Posterior vena cava (tissue), 2 donors: ENCODE measurements at regions not wholly inside any gene's neighbourhood (a gene's known extent, or its start where the extent isn't known, plus 50 kb on each side); places are given as distances from the start of the nearest gene placed in this dataset.
"Not testable (repeated sequence)": the region's sequence is repeated elsewhere in the genome, so short reads cannot be mapped to it uniquely, and the experiment has no call there.

Experiments used
- DNase-seq: peaks from one replicate; pipeline ENCODE4 v3.0.0-alpha.2; 2020; ENCODE audit warnings: low spot score
- intact Hi-C, 2 donors: fragments of 100-400 bp; cut with DNase I; formaldehyde crosslinking; loops; one replicate each; pipeline versions ENCODE4 v1.14.1 to v1.14.2; 2022 to 2023
- donor health status: DM: yes; HTN: yes; CAD: no.
- donor health status: DM: yes; HTN: yes; CAD: no.

GRCh38 chr6:121627761-121628160, 192.3 kb downstream of the GJA1 start:
- DNase-seq, result no peak
- intact Hi-C loops, result no loop called here

DNA sequence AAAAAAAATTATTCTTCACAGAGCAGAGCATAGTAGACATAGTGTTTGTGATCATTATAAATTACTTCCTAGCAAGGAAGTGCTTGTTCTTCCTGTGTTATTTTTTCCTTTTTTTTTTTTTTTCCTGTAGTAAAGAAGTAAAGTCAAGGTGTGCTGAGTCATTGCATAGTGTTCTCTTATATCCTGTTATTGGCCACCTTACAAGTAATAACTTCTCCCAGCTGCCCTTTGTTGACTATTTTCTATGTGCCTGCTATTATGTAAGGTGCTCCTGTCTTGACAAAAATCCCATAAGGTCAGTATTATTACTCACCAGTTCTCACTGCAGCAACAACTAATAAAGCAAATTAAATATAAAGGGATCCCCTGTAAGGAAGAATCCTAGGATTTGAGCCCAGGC, 195.3 kb downstream of the GJA1 start:
- intact Hi-C loops, result no loop called here
- DNase-seq, result no peak

- DNase-seq, intact Hi-C loops: not testable (repeated sequence)
Measured at GRCh38 chr6:121631752-121632151, 196.3 kb downstream of the GJA1 start.

DNA sequence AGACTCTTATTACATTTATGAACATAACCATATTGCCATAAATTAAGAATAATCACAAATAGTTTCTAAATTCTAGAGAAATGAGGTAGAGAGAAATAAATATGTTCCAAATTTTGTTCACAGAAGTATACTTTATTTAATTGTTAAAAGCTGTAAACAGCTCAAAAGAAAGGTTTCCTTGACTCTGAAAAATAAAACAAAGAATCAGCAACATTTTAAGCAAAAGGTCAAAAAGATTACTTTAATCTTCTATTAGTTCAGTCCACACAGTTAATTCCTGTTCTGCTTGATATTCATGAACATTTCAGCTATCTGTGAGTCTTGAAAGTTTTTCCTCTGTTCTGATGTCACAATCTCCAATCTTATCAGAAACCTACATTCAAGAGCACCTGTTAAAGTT, 197.9 kb downstream of the GJA1 start:
- intact Hi-C loops, result no loop called here

DNA sequence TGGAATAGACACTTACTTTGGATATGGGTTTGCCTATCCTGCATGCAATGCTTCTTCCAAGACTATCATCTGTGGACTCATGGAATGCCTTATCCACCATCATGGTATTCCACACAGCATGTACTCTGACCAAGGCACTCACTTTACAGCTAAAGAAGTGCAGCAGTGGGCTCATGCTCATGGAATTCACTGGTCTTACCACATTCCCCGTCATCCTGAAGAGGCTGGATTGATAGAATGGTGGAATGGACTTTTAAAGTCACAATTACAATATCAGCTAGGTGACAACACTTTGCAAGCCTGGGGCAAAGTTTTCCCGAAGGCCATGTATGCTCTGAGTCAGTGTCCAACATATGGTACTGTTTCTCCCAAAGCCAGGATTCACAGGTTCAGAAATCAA, 199.1 kb downstream of the GJA1 start:
- intact Hi-C loops, DNase-seq: not testable (repeated sequence)

More for the DNA sequence above, 197.9 kb downstream of the GJA1 start:
- no peak for DNase-seq

- no peak for DNase-seq
- intact Hi-C loops, result no loop called here
Measured at GRCh38 chr6:121635355-121635754, 199.9 kb downstream of the GJA1 start.

DNA sequence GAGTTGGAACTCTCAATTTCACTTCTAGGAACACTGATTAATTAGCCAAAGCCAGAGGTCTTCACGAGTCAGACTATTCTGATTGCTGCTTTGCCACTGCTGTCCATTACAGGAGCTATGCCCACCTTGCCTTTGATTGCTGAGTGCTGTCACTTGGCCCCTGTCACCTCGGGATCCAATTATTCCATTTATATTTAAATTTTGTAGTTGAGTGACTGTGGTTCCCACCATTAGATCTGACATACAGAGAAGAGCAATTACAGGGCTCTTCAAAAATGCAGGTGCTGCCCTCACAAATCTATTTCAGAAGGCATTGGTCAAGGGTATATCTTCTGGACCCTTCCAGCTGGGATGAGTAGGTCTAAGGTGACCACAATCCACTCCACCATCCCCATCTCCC, 200.8 kb downstream of the GJA1 start:
- intact Hi-C loops, DNase-seq: not testable (repeated sequence)

- DNase-seq, result no peak
- intact Hi-C loops, result no loop called here
Measured at GRCh38 chr6:121639021-121639420, 203.6 kb downstream of the GJA1 start.

DNA sequence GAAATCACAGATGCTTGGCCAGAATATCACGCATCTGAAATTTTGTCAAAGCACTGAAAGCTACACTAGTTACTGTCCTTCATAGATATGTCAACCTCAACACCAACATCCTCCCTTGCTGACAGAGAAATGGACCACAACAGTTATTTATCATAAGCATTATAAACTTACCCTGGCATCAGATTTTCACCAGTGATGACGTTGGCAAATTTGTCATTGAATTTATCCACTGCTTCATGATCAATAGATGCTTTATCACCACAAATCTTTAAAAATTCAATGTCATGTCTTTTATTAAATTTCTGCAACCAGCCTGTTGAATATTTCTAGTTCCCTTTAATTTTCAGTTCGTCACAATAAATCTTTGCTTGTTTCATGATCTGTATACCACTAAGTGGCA, 205.7 kb downstream of the GJA1 start:
- intact Hi-C loops, result no loop called here
- DNase-seq, result no peak

GRCh38 chr6:121645100-121645745, 209.8 kb downstream of the GJA1 start:
- DNase-seq, result no peak
- intact Hi-C loops, result no loop called here

- intact Hi-C loops, result no loop called here
- no peak for DNase-seq
Measured at GRCh38 chr6:121647905-121648304, 212.5 kb downstream of the GJA1 start.

- DNase-seq, result no peak
- intact Hi-C loops, result no loop called here
Measured at GRCh38 chr6:121649951-121650350, 214.5 kb downstream of the GJA1 start.

DNA sequence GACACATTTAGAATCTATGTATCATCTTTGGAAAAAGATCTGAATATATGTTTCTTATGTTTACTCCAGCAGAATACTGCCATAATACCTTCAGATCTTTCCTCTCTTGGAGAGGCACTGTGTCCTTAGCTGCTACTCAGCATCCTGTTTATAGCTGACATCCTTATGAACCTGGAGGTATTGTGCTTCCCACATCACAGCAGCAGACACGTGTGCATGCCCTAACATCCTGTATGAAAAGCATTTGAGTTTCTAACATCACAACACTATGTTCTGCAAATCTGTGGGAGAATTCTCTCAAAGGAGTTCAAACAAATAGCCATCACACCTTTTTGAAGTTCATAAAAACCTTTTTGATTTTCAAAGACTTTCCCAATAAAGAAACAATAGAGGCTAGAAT, 216.0 kb downstream of the GJA1 start:
- intact Hi-C loops, result no loop called here
- no peak for DNase-seq

- DNase-seq, result no peak
- intact Hi-C loops, result no loop called here
Measured at GRCh38 chr6:121652223-121652622, 216.8 kb downstream of the GJA1 start.

GRCh38 chr6:121652726-121653623, 217.5 kb downstream of the GJA1 start:
- intact Hi-C loops, result no loop called here
- no peak for DNase-seq

DNA sequence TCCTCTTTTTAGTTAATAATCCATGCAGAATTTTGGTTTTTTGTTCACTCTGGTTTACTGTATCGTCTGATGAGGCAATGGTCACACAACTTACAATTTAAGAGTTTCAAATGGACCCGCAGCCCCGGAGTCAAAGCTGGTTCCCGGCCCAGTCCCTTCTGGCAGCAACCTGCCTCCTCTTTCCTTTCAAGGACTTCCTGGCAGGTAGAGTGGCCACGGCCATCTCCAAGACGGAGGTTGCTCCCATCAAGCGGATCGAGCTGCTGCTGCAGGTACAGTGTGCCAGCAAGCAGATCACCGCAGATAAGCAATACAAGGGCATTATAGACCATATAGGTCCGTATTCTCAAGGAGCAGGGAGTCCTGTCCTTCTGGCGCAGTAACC, 218.2 kb downstream of the GJA1 start:
- intact Hi-C loops, result no loop called here
- DNase-seq, result no peak

DNA sequence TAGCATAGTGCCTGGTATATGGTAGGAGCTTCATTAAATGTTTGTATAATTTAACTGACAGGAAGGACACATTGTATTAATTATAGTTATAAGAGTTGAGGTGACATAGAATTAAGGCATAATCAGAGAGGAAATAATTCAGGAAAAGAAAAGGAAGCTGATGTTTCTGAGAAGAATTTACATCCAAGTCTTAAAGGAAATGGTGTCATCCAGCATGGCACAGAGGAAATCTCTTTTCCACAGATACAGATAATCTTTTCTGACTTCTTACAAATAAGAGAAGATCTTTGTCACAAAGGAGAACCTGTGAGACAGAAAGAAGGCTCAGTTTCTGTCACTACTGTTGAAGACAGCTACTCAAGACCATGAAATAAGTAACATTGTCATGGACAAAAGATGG, 222.5 kb downstream of the GJA1 start:
- intact Hi-C loops, result no loop called here
- DNase-seq, result no peak

- intact Hi-C loops, result no loop called here
Measured at GRCh38 chr6:121660277-121660676, 224.8 kb downstream of the GJA1 start.

GRCh38 chr6:121663292-121663810, 227.9 kb downstream of the GJA1 start:
- DNase-seq, result no peak
- intact Hi-C loops, result no loop called here

More at GRCh38 chr6:121660277-121660676, 224.8 kb downstream of the GJA1 start:
- no peak for DNase-seq

- intact Hi-C loops, result no loop called here
- DNase-seq, result no peak
Measured at GRCh38 chr6:121664158-121664557, 228.7 kb downstream of the GJA1 start.

- no peak for DNase-seq
- intact Hi-C loops, result no loop called here
Measured at GRCh38 chr6:121666814-121667213, 231.4 kb downstream of the GJA1 start.
